Transverse colon (tissue), 4 donors: ENCODE measurements at regions not wholly inside any gene's neighbourhood (a gene's known extent, or its start where the extent isn't known, plus 50 kb on each side); places are given as distances from the start of the nearest gene placed in this dataset.

Experiments
- DNase-seq: peaks from one replicate; pipeline ENCODE4 v3.0.0-alpha.2; 2019
- H3K27ac ChIP-seq, 4 donors: fragments of 200-600 bp; sonication (generic); 2 replicates each; pipeline ENCODE4 v1.5.1; 2016 to 2018; ENCODE audit warnings: inconsistent platforms in 4 of 4
- H3K27me3 ChIP-seq: fragments of 200-600 bp; sonication (generic); 2 replicates; pipeline ENCODE4 v1.5.1; 2017; ENCODE audit warnings: inconsistent platforms
- H3K36me3 ChIP-seq, 4 donors: fragments of 200-600 bp; sonication (generic); 2 replicates each; pipeline ENCODE4 v1.5.1; 2017 to 2019; ENCODE audit warnings: inconsistent platforms in 4 of 4
- H3K4me1 ChIP-seq, 4 donors: fragments of 200-600 bp; sonication (generic); 2 replicates each; pipeline ENCODE4 v1.5.1; 2017 to 2020; ENCODE audit warnings: inconsistent platforms in 4 of 4
- H3K4me3 ChIP-seq, 4 donors: fragments of 200-600 bp; sonication (generic); 1 replicate in 1 of 4; 2 replicates in 3 of 4; pipeline versions ENCODE4 v1.5.1 to v1.6.1; 2017 to 2019; ENCODE audit warnings: inconsistent platforms in 4 of 4
- H3K9me3 ChIP-seq, 2 donors: fragments of 200-600 bp; sonication (generic); 2 replicates each; pipeline ENCODE4 v1.5.1; 2017 to 2019; ENCODE audit warnings: inconsistent platforms in 2 of 2
- EP300 ChIP-seq: sonication (generic); formaldehyde crosslinking; IDR thresholded peaks from one replicate; pipeline ENCODE4 v1.6.1; 2017; ENCODE audit warnings: antibody characterized with exemption, low read depth
- POLR2A ChIP-seq: fragments of 450-650 bp; IDR thresholded peaks from one replicate; pipeline ENCODE4 v1.6.1; 2016; ENCODE audit warnings: antibody characterized with exemption, mild to moderate bottlenecking, moderate library complexity
- POLR2AphosphoS5 ChIP-seq, 3 donors: sonication (generic); formaldehyde crosslinking; IDR thresholded peaks; one replicate each; pipeline ENCODE4 v1.6.1; 2016; ENCODE audit warnings: antibody characterized with exemption in 3 of 3
- WGBS, 2 donors: methylation state at CpG; one replicate each; pipeline ENCODE4 v1.1.5; 2018; ENCODE audit warnings: low coverage in 1 of 2; 5-methylcytosine and 5-hydroxymethylcytosine counted together
- in situ Hi-C, 4 donors: fragments of 200-750 bp; cut with MboI; loops; one replicate each; pipeline versions ENCODE4 v1.15.0 to v1.15.1; 2017; ENCODE audit warnings: low sequenced_read_pairs in 3 of 4, low pct_ligation_motif_present in 1 of 4, low pct_unique_long_range_greater_than_20kb in 1 of 4
- intact Hi-C: fragments of 100-400 bp; cut with DNase I; formaldehyde crosslinking; loops from one replicate; pipeline ENCODE4 v1.15.1; 2023; ENCODE audit warnings: low total_unique reads
- TF ChIP-seq, protein P1 (sequence below), 5 experiments: fragments of 200-600 bp in 3 of 5; fragments of 450-650 bp in 2 of 5; sonication (generic) in 3 of 5; IDR thresholded peaks; 1 replicate in 2 of 5; 2 replicates in 3 of 5; pipeline ENCODE4 v1.5.1; 2016 to 2017; ENCODE audit warnings: antibody characterized with exemption in 5 of 5, inconsistent platforms in 3 of 5, mild to moderate bottlenecking in 2 of 5, moderate library complexity in 1 of 5

DNA sequence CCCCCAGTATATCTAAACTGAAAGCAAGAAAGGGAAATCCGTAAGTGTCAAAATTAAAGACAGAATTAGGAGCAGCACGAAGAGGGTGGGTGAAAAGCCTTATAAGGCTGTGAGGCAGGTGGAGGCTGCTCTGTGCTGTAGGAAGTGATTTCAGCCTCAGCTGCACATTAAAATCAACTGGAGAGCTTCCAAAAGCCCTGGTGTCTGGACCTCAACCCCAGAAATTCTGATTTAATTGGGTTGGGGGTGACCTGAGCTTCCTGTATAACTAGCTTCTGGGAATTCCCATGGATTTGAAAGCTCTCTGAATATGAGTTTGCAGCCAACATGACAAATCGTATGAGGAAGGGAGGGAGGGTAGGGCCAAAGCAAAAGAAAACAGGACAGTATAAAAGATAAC, 242.4 kb upstream of the TMTC4 start:
- no peaks in the 10 kb centered on the region for H3K36me3 ChIP-seq
- TF ChIP-seq POLR2AphosphoS5 (IDR thresholded peaks at IDR 0.05) (no peak), POLR2A (no peak), EP300 (no peak)
- TF ChIP-seq, protein P1, sequence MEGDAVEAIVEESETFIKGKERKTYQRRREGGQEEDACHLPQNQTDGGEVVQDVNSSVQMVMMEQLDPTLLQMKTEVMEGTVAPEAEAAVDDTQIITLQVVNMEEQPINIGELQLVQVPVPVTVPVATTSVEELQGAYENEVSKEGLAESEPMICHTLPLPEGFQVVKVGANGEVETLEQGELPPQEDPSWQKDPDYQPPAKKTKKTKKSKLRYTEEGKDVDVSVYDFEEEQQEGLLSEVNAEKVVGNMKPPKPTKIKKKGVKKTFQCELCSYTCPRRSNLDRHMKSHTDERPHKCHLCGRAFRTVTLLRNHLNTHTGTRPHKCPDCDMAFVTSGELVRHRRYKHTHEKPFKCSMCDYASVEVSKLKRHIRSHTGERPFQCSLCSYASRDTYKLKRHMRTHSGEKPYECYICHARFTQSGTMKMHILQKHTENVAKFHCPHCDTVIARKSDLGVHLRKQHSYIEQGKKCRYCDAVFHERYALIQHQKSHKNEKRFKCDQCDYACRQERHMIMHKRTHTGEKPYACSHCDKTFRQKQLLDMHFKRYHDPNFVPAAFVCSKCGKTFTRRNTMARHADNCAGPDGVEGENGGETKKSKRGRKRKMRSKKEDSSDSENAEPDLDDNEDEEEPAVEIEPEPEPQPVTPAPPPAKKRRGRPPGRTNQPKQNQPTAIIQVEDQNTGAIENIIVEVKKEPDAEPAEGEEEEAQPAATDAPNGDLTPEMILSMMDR (IDR thresholded peaks at IDR 0.05): no peak
- in situ Hi-C loops: no loop called here
- H3K4me3 ChIP-seq: no peak overlapping the region
- WGBS, 2 donors: 53 to 73% methylated on average over 3 of the region's 3 CpGs
- H3K27ac ChIP-seq: no peak overlapping the region
- no peak for DNase-seq
- no peaks in the 10 kb centered on the region for H3K27me3 ChIP-seq
- intact Hi-C loops: no loop called here
- no peaks in the 10 kb centered on the region for H3K9me3 ChIP-seq
- no peaks in the 10 kb centered on the region for H3K4me1 ChIP-seq

DNA sequence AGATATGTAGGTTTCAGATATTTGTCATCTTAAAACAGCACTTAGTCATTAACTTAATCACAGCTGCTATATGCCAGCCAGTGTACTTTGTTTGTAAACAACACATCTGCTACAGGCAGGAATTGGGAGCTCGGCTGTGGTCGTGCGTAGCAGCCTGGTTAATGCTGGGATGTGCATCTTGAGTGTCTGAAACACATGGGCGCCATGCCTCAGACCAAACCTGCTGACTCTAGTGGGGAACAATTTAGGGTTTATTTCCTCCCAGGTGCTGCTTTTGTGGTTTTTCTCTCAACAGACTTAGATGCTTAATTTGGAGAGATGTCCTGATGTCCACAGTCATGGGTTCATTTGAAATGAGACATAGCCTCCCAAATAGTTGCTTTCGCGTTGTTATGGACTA, 238.5 kb upstream of the TMTC4 start:
- Histone ChIP-seq H3K27ac (no peak overlapping the region), H3K27me3 (no peaks in the 10 kb centered on the region), H3K4me3 (no peak overlapping the region), H3K9me3 (no peaks in the 10 kb centered on the region), H3K4me1 (no peaks in the 10 kb centered on the region), H3K36me3 (no peaks in the 10 kb centered on the region)
- intact Hi-C loops: no loop called here
- WGBS, 2 donors: 71 to 83% methylated on average over 4 to 6 of the region's 6 CpGs
- DNase-seq: no peak
- in situ Hi-C loops: no loop called here
- TF ChIP-seq, protein P1 (IDR thresholded peaks at IDR 0.05): no peak
- TF ChIP-seq EP300: no peak
- TF ChIP-seq POLR2A: no peak

DNA sequence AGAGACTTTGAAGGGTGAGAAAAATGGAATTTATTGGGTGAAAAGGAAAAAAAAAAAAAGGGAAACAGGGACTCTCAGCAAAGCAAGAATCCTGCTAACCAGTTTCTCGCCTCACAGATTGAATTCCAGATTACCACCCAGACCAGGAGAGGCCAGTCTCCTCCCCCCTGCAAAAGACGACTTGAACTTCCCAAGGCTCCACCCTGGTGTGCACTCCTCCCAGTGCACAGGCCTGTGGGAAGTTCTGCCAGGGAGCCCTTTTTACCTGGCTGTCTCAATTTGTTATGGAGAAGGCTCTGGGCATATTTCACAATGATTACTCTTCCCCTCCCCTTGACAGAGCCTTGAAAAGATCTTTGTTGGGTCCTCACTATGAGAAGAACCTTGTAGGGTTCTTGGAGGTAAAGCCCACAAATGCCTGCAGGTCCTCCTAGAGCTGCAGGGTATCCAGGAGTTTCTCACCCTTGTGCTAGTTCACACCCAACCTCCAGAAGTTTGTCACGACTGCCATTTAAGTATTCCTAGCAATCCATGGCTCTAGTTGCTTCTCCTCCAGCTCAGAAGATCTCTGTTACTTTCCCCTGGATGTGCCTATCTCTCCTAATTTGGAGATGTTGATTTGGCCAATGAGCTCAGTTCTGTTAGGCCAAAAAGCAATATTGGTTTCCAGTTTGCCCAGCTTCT, 229.8 kb upstream of the TMTC4 start:
- TF ChIP-seq EP300 (no peak), POLR2A (no peak), POLR2AphosphoS5 (IDR thresholded peaks at IDR 0.05) (no peak)
- TF ChIP-seq, protein P1 (IDR thresholded peaks at IDR 0.05): no peak

DNA sequence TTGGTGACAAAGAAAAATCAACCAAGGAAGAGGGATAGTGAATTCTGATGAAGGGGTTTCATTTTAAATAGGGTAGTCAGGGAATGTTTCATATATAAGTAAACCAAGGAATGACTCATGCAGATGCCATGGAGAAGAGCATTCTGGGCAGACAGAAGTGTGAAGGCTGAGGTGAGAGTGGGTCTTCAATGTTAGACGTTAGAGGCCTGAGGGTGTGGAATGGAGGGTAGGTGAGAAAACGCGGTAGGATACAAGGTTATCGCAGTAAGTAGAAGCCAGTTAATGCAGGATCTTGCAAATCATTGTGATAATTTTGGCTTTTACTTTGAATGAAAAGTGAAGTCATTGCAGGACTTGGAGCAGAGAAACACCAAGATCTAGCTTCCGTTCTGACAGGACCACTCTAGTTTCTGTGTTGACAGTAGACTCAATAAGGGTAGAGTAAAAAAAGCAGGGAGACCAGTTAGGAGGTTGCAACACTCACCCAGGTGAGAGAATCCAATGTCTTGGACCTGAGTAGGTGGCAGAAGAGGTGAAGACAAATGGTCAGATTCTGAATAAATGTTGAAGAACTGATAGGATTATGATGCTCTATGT, 225.2 kb upstream of the TMTC4 start:
- TF ChIP-seq, protein P1 (IDR thresholded peaks at IDR 0.05): no peak
- TF ChIP-seq EP300 (no peak), POLR2A (no peak), POLR2AphosphoS5 (IDR thresholded peaks at IDR 0.05) (no peak)
- Histone ChIP-seq H3K9me3 (no peaks in the 10 kb centered on the region), H3K27me3 (no peaks in the 10 kb centered on the region), H3K4me3 (no peak overlapping the region), H3K36me3 (no peaks in the 10 kb centered on the region), H3K27ac (no peak overlapping the region), H3K4me1 (no peaks in the 10 kb centered on the region)
- DNase-seq: no peak
- in situ Hi-C loops: no loop called here
- intact Hi-C loops: no loop called here
- WGBS, 2 donors: 50 to 54% methylated on average over 5 of the region's 5 CpGs

More for the DNA sequence above, 229.8 kb upstream of the TMTC4 start:
- no peaks in the 10 kb centered on the region for H3K4me1 ChIP-seq
- 40 to 46% methylated on average over 1 to 3 of the region's 3 CpGs for WGBS, 2 donors
- no peak overlapping the region for H3K4me3 ChIP-seq
- H3K27me3 ChIP-seq: no peaks in the 10 kb centered on the region
- intact Hi-C loops (no loop called here), in situ Hi-C loops (no loop called here)
- DNase-seq: no peak
- H3K36me3 ChIP-seq: no peaks in the 10 kb centered on the region
- H3K27ac ChIP-seq: no peak overlapping the region
- no peaks in the 10 kb centered on the region for H3K9me3 ChIP-seq
